ENCODE measurements at regions not wholly inside any gene's neighbourhood (a gene's known extent, or its start where the extent isn't known, plus 50 kb on each side); places are given as distances from the start of the nearest gene placed in this dataset.

DNA sequence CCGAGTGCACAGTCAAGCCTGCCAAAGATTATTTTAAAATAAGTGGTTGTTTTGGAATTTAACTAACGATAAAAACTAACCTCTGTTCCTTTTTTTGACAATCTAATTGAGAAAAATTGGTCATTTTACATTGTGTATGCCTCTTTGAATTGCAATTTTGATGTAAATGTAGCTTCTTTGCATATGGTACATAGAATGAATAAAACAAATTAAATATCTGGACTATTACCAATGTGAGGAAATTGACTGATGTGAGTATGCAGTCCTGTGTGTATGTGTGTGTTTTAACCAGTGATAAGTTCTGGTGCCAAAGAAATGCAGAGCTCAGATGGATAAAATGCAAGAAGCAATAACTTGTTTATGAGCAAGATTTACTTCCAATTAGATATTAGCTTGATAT is 281.3 kb upstream of the ZP4 start:
- no peak for DNase-seq (ENCODE audit: extremely low read depth in 1 of 2, low read depth in 1 of 2)

- no peak for DNase-seq (ENCODE audit: extremely low read depth in 1 of 2, low read depth in 1 of 2)
Measured at GRCh38 chr1:238161955-238162354, 271.2 kb upstream of the ZP4 start.

DNA sequence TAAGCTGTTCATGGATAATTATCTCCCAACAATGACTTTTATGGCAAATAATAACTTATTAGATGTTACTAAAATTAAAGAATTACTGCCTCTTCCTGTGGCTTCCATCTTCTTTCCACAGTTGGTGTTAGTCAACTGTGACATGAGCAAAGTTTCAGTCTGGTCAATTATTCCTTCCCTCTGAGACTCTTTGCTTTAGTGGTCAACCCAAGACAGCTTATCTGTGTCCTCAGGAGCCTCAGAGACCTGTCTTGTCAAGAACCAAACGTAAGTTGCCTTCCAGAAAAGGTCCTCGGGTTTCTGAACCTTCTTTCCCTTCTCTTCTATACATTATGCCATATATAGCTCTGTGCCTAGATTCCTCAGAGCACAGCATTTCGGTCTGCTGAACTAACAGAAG is 263.2 kb upstream of the ZP4 start:
- DNase-seq (ENCODE audit: extremely low read depth in 1 of 2, low read depth in 1 of 2), result no peak

GRCh38 chr1:238153253-238153652 is 262.5 kb upstream of the ZP4 start:
- no peak for DNase-seq (ENCODE audit: extremely low read depth in 1 of 2, low read depth in 1 of 2)

DNA sequence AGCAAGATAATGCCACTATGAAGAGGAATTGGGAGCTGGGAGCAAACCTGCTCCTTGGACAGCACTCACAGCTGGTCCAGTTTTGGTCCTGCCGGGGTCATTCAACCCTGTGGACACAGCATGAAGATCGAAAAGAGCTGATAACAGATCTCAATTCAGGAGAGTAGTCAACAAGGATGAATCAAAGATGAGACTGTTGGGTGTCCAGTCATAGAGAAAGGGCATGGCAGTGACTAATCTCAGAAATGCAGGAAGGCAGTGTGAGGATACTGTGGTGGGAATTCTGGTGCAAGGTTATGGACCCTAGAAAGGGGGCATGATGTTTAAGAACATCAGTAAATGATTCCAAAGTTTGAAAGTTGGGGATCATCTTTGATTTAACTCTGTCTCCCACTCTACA is 261.4 kb upstream of the ZP4 start:
- DNase-seq (ENCODE audit: extremely low read depth in 1 of 2, low read depth in 1 of 2), result no peak

GRCh38 chr1:238143038-238143437 is 252.3 kb upstream of the ZP4 start:
- DNase-seq (ENCODE audit: extremely low read depth in 1 of 2, low read depth in 1 of 2), result no peak

GRCh38 chr1:238141353-238141752 is 250.6 kb upstream of the ZP4 start:
- no peak for DNase-seq (ENCODE audit: extremely low read depth in 1 of 2, low read depth in 1 of 2)

- DNase-seq (ENCODE audit: extremely low read depth in 1 of 2, low read depth in 1 of 2), result no peak
Measured at GRCh38 chr1:238139713-238140112, 249.0 kb upstream of the ZP4 start.

DNA sequence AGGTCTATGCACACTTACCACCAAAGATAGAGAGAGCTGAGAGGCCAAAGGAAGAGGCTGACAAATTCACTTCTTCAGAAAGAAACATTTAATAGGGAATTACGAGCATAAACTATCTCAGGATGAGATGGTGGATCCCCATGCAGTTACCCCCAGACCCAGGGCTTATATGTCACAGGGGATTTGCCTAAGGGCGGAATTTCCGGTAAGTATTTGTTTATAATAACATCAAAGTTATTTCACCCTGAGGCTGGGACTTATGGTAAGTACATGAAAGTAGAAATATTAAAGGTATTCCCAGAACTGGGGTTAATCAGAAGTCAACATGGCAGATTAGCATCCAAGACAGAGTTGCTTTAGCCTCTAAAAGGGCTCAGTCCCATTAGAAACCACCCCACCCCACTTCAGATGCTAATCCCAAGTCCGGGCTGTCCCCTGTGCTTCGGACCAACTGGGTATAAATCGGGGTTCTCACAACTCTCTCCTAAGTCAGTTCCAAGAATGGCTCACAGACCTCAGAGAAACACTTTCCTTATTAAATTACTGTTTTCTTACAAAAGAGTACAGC is 247.4 kb upstream of the ZP4 start:
- no peak for DNase-seq (ENCODE audit: extremely low read depth in 1 of 2, low read depth in 1 of 2)

GRCh38 chr1:238135708-238136664 is 245.3 kb upstream of the ZP4 start:
- DNase-seq (ENCODE audit: extremely low read depth in 1 of 2, low read depth in 1 of 2), result no peak

DNA sequence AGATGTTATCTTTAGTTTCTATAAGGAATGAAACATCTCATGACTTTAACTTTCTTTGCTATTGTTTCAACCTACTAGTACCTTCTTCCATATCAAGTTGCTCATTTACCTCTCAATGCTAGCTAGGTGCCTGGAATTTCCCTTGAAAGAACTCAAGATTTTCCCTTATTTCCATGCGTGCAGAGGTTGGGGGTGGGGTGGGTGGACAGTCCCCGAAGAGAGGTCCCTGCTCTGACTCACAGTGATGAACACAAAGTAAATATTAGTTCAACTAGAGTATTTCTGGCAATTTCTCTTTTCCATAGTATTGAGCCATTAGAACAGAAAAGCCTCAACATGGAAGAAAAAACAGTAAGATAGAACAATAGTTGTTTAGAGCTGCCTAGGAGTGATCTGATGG is 239.0 kb upstream of the ZP4 start:
- DNase-seq (ENCODE audit: extremely low read depth in 1 of 2, low read depth in 1 of 2), result no peak

- no peak for DNase-seq (ENCODE audit: extremely low read depth in 1 of 2, low read depth in 1 of 2)
Measured at GRCh38 chr1:238123201-238123600, 232.5 kb upstream of the ZP4 start.

GRCh38 chr1:238119861-238120260 is 229.1 kb upstream of the ZP4 start:
- DNase-seq (ENCODE audit: extremely low read depth in 1 of 2, low read depth in 1 of 2), result no peak

DNA sequence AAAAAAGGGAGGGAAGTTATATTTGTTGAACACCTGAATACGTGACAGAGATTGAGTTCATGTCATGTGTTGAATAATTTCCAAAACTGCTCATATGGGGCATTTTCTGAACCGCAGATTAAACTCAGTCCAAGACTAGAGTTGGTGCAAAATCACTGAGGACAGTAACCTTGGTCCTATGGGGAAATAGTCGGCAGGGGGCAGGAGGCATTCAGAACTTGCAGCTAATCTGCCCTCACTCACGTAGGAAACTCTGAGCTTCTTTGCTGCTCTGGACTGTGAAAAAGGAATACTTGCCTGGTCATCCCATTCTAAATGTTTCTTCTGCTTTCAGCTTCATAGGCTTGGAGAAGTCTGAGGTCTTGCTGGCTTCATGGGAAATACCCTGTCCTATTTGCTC is 228.3 kb upstream of the ZP4 start:
- no peak for DNase-seq (ENCODE audit: extremely low read depth in 1 of 2, low read depth in 1 of 2)

DNA sequence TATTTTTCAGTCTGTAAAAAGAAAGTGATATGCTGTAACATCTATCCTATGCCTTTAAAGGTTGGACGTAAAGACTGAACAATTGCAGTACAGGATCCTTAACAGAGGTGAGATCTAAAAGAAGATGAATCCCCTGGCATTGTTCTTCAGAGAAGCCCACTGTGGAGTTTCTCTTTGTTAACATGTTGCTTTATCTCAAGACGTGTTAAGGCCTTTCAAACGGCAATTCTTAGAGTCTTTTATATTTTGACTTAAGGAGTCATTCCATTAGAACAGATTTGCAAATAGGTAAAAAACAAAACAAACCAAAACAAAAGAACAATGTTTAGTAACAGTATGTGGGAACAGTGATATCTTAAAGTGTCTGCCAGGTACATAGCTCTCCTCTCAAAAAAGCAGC is 225.1 kb upstream of the ZP4 start:
- no peak for DNase-seq (ENCODE audit: extremely low read depth in 1 of 2, low read depth in 1 of 2)

DNA sequence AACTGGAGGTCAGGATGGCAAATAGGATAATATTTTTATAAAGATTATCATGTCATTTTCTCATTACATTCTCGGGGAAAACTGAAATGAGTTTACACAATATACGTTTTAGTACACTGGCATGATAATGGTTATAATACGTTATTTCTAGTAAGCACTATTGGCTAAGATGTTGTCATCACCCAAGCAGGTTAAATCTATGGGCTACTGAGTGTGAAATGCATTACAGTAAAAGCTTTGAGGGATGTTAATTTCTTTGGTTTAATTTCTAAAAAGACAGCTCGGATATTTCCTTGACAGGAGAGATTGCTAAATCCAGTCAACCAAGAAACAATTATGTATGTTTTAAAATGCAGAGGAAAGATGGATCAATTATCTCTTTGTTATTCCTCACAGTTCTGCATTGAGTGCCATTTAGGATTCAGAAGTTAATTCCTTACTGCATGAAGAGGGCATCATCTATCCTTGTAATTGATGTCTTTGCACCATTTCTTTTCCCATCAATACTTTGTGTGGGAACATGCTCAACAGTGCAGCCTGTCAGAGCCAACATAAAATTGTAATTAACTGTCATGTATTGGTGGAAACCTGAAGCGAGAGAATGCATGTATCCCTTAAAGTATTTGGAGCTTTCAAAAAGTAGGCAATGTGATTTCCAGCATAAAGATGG is 222.4 kb upstream of the ZP4 start:
- DNase-seq (ENCODE audit: extremely low read depth in 1 of 2, low read depth in 1 of 2), result no peak

DNA sequence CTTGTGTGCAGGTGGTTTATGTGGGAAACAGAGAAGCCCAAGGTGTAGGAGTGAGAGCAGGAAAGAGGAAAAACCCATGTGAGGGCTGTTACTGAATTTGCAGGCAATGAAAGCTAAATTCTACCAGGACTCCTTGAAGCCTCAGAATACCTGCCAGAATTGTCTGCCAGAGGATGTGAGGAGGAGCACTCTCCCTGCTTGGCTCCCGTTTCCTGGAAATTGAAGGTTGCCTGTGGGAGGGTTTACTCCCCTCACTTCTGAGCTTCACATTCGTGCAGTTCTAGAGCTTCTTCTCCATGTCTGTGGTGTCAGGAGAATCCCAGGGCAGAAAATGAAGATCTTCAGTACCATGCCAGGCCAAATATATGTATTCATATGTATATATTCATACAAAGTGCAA is 220.8 kb upstream of the ZP4 start:
- DNase-seq (ENCODE audit: extremely low read depth in 1 of 2, low read depth in 1 of 2), result no peak

- no peak for DNase-seq (ENCODE audit: extremely low read depth in 1 of 2, low read depth in 1 of 2)
Measured at GRCh38 chr1:238111081-238111480, 220.4 kb upstream of the ZP4 start.

GRCh38 chr1:238108417-238108816 is 217.7 kb upstream of the ZP4 start:
- DNase-seq (ENCODE audit: extremely low read depth in 1 of 2, low read depth in 1 of 2), result no peak

- DNase-seq (ENCODE audit: extremely low read depth in 1 of 2, low read depth in 1 of 2), result no peak
Measured at GRCh38 chr1:238107322-238107721, 216.6 kb upstream of the ZP4 start.

- no peak for DNase-seq (ENCODE audit: extremely low read depth in 1 of 2, low read depth in 1 of 2)
Measured at GRCh38 chr1:238104752-238105151, 214.0 kb upstream of the ZP4 start.

DNA sequence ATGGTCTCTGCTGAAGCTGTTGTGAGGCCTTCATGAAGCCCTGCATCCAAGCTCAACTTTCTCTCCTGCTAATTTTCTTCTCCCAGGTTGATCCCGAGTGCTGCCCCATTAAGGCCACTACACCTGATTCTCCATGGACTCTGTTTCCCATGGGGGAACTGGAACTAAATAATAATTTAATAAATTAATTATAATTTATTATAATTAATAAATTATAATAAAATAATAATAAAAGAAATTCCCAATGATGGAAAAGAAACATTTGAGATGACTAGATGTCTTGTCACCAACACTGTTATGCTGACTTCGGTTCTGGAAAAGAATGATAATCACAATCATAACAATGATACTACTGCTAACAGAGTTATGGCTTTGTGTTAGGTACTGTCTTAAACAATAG is 211.2 kb upstream of the ZP4 start:
- DNase-seq (ENCODE audit: extremely low read depth in 1 of 2, low read depth in 1 of 2), result no peak

Data from activated CD8-positive, alpha-beta memory T cell treated with anti-CD3 and anti-CD28 coated beads for 1 hour (primary cell).